NT2/D1 (cell line): ENCODE measurements at regions not wholly inside any gene's neighbourhood (a gene's known extent, or its start where the extent isn't known, plus 50 kb on each side); places are given as distances from the start of the nearest gene placed in this dataset.

Source experiments
- SUZ12 ChIP-seq: IDR thresholded peaks from 2 replicates; pipeline ENCODE4 v1.6.1; 2011; ENCODE audit not compliant: insufficient read length, insufficient read depth; ENCODE audit errors: extremely low read depth
- YY1 ChIP-seq: IDR thresholded peaks from 2 replicates; pipeline ENCODE4 v1.6.1; 2011; ENCODE audit not compliant: insufficient read length, insufficient read depth
- ZNF274 ChIP-seq: IDR thresholded peaks from 2 replicates; pipeline ENCODE4 v1.6.1; 2011; ENCODE audit warnings: mild to moderate bottlenecking, low read depth, low read length

- no peak for TF ChIP-seq ZNF274
- no peak for TF ChIP-seq YY1
- TF ChIP-seq SUZ12: no peak
These were observed 304.1 kb downstream of the RFPL4B start for GRCh38 chr6:112651239-112651638.
